ENCODE measurements at regions not wholly inside any gene's neighbourhood (a gene's known extent, or its start where the extent isn't known, plus 50 kb on each side); places are given as distances from the start of the nearest gene placed in this dataset.

DNA sequence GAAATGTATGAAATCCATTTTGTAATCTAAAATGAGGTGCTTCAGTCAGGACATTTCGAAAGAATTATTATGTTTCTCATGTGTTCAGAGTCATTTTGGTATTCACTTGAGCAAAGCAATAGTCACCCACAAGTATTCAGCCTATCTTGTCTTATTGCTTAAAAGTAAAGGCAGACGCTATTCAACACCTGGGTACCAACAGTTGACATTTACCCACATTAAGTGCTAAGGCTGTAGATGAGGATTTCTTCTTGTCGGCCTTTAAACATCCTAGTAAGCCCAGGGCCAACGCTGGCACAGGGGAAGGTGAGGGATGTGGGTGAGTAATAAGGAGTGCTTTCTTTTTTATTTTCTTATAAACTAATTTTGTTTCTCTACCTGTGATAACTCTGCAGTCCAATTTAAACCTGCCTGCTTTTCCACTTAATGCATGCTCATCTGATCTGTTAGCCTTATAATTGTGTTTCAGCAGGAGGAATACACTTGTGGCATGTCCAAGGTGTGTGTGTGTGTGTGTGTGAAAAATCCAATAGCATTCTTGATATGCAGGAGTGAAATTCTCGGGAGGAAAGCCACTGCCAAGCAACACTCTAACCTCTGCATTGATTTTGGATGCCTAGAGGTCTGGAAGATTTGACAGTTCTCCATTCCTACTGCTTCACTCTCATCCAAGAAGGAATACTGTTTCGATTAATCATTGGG is 252.0 kb downstream of the SOX4 start (continued):
- TF ChIP-seq SMC3 (IDR thresholded peaks at IDR 0.05; ENCODE audit: low read depth, low read length) (no peak), FOS (IDR thresholded peaks at IDR 0.05; ENCODE audit: low read depth, low read length) (no peak), MXI1 (IDR thresholded peaks at IDR 0.05; ENCODE audit: borderline replicate concordance, low read depth, low read length) (no peak)

DNA sequence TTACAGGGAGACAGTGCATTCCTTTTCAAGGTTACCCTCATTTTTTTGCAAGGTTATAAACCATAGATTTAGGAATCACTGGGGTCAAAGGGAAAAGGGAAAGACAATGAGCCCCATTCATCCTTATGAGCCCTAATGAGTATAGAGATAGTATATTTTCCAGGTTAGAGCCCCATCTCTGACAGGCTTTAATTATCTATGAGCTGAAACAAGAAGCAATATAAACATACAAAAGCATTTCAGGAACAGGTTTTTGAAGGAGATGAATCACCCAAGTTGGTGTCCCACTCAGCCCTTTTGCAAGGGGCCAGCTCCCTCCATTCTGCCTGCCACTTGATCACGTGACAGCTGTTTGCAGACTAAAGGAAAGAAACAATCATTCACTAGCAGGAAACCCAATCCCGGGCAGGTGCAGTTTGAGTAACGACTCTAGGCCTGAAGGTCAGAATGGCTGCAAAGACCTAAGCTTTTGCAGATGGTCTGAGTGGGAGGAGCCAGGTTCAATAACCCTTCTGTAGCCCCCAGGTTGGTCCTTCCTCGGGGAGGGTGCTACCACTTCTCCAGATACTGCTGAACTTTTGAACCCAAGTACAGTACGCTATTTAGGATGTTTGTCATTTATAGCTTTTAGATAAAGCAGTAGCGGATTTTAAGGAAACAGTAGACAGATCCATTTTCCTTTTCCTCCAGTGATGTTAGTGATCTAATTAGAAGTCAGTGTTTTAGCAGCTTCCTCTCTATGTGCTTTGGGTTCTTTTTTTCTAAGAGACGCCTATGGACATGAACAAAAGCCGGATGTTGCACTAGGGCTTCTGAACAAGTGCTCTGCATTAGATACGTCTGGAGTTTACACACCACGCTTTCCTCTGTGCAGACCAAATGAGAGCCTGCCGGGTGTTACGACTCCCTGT is 253.2 kb downstream of the SOX4 start:
- H2BK15ac ChIP-seq (ENCODE audit: low read depth, low read length), result no peak overlapping the region
- no peak overlapping the region for H2AK9ac ChIP-seq (replicated peaks; ENCODE audit: low read depth, low read length, poor library complexity)
- no peak overlapping the region for H3K18ac ChIP-seq (ENCODE audit: low read depth, low read length)
- no peaks in the 10 kb centered on the region for H4K20me1 ChIP-seq (ENCODE audit: insufficient read depth, low read length)
- ChIA-PET CTCF (no interaction called here), POLR2A (ENCODE audit: unreplicated experiment) (no interaction called here)
- WGBS, 2 experiments (ENCODE audit: extremely low coverage in 2 of 2, insufficient read length in 1 of 2), result 69% methylated on average over 4 of the region's 12 CpGs; no CpG with 5 or more reads in 1 of the 2 experiments
- no peak overlapping the region for H3K56ac ChIP-seq (ENCODE audit: extremely low read depth, insufficient read depth, low read length)
- no peak overlapping the region for H3K4ac ChIP-seq (ENCODE audit: low read depth, low read length)
- no peak overlapping the region for H4K8ac ChIP-seq (ENCODE audit: low read depth in 2 of 2, low read length in 2 of 2)
- no peak overlapping the region for H3K4me2 ChIP-seq (ENCODE audit: low read depth, low read length)
- H3K4me1 ChIP-seq (ENCODE audit: control insufficient read depth, insufficient read depth, low read length), result peaks cover 6% of the 10 kb centered on the region; the same call in 1 of the 2 replicates
- 0 out of 4 replicates have a peak, but pooled peaks cover 0 to 3% of the 10 kb centered on the region in 2 experiments for H3K79me1 ChIP-seq (ENCODE audit: low read depth in 1 of 2, low read length in 2 of 2)
- no peak overlapping the region for H3K4me3 ChIP-seq (ENCODE audit: insufficient read depth, low read depth, low read length)
- H2AFZ ChIP-seq (replicated peaks; ENCODE audit: low read length, poor library complexity), result peak overlapping the region; percentile 39
- DNase-seq (peak; percentile 37), ATAC-seq (ENCODE audit: low read depth) (no peak)
- no peaks in the 10 kb centered on the region for H3K27me3 ChIP-seq (ENCODE audit: control insufficient read depth, insufficient read depth, low read length)
- H4K91ac ChIP-seq (ENCODE audit: insufficient read depth, low read depth, low read length), result no peak overlapping the region
- dilution Hi-C loops (cut with HindIII; ENCODE audit: low sequenced_read_pairs, unreplicated experiment) (no loop called here), in situ Hi-C loops (cut with MboI; ENCODE audit: low sequenced_read_pairs) (no loop called here), intact Hi-C loops (cut with micrococcal nuclease) (no loop called here)
- H2BK5ac ChIP-seq (ENCODE audit: low read depth, low read length, poor library complexity, severe bottlenecking), result no peak overlapping the region
- no peak overlapping the region for H3K14ac ChIP-seq (replicated peaks; ENCODE audit: low read depth, low read length)
- H3K9me1 ChIP-seq (ENCODE audit: insufficient read depth, low read length), result no peaks in the 10 kb centered on the region
- TF ChIP-seq MXI1 (IDR thresholded peaks at IDR 0.05; ENCODE audit: borderline replicate concordance, low read depth, low read length) (no peak), CEBPB (IDR thresholded peaks at IDR 0.05; ENCODE audit: low read depth, low read length) (no peak), MAZ (IDR thresholded peaks at IDR 0.05; ENCODE audit: borderline replicate concordance, low read depth, low read length) (no peak)
- TF ChIP-seq, protein P1, sequence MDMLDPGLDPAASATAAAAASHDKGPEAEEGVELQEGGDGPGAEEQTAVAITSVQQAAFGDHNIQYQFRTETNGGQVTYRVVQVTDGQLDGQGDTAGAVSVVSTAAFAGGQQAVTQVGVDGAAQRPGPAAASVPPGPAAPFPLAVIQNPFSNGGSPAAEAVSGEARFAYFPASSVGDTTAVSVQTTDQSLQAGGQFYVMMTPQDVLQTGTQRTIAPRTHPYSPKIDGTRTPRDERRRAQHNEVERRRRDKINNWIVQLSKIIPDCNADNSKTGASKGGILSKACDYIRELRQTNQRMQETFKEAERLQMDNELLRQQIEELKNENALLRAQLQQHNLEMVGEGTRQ (IDR thresholded peaks at IDR 0.05; ENCODE audit: low read depth, low read length), result peak; percentile 60
- TF ChIP-seq, protein P2, sequence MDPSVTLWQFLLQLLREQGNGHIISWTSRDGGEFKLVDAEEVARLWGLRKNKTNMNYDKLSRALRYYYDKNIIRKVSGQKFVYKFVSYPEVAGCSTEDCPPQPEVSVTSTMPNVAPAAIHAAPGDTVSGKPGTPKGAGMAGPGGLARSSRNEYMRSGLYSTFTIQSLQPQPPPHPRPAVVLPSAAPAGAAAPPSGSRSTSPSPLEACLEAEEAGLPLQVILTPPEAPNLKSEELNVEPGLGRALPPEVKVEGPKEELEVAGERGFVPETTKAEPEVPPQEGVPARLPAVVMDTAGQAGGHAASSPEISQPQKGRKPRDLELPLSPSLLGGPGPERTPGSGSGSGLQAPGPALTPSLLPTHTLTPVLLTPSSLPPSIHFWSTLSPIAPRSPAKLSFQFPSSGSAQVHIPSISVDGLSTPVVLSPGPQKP (IDR thresholded peaks at IDR 0.05; ENCODE audit: borderline replicate concordance, low read depth, low read length), result no peak
- H2BK20ac ChIP-seq (ENCODE audit: low read depth, low read length), result no peak overlapping the region
- H3K9ac ChIP-seq (ENCODE audit: low read depth, low read length), result no peak overlapping the region
- H3K23ac ChIP-seq (ENCODE audit: low read depth, low read length), result no peak overlapping the region
- H3K27ac ChIP-seq (ENCODE audit: insufficient read depth, low read length), result no peak overlapping the region
- no peak overlapping the region for H2AK5ac ChIP-seq (ENCODE audit: low read depth, low read length)
- no TSS peak for BruUV-seq (replicated peaks)
- no peak overlapping the region for H2BK120ac ChIP-seq (ENCODE audit: low read depth, low read length)
- H3K36me3 ChIP-seq (ENCODE audit: control insufficient read depth, insufficient read depth, low read length), result no peaks in the 10 kb centered on the region
- H4K5ac ChIP-seq (ENCODE audit: low read depth, low read length), result no peak overlapping the region
- H3K9me3 ChIP-seq (ENCODE audit: control insufficient read depth, insufficient read depth, low read length), result no peaks in the 10 kb centered on the region
